Lung (tissue), 11 donors: ENCODE measurements at regions not wholly inside any gene's neighbourhood (a gene's known extent, or its start where the extent isn't known, plus 50 kb on each side); places are given as distances from the start of the nearest gene placed in this dataset.

ENCODE experiments used
- ATAC-seq: fragments of 200-7000 bp; cut with Tn5 transposase; one replicate; pipeline ENCODE4 v1.9.1; 2020; ENCODE audit warnings: moderate number of reproducible peaks; ENCODE audit not compliant: insufficient read depth, low FRiP score
- DNase-seq, 3 donors: peaks; one replicate each; pipeline ENCODE4 v3.0.0-alpha.2; 2013 to 2017
- H3K27ac ChIP-seq, 2 donors: one replicate each; pipeline ENCODE4 v1.5.1; 2013; ENCODE audit warnings: mild to moderate bottlenecking in 2 of 2, moderate library complexity in 2 of 2, control low read depth in 1 of 2, inconsistent platforms in 1 of 2, low read depth in 1 of 2, low read length in 1 of 2
- H3K27me3 ChIP-seq, 3 donors: one replicate each; pipeline ENCODE4 v1.5.1; 2013; ENCODE audit warnings: low read length in 2 of 3; ENCODE audit not compliant: control insufficient read depth in 3 of 3, insufficient read depth in 3 of 3
- H3K36me3 ChIP-seq, 4 donors: one replicate each; pipeline ENCODE4 v1.5.1; 2013; ENCODE audit warnings: low read length in 4 of 4, mild to moderate bottlenecking in 1 of 4, moderate library complexity in 1 of 4; ENCODE audit not compliant: control insufficient read depth in 4 of 4, insufficient read depth in 4 of 4
- H3K4me1 ChIP-seq, 5 donors: one replicate each; pipeline ENCODE4 v1.5.1; 2013; ENCODE audit warnings: low read length in 5 of 5, mild to moderate bottlenecking in 2 of 5, moderate library complexity in 1 of 5; ENCODE audit not compliant: control insufficient read depth in 5 of 5, insufficient read depth in 5 of 5
- H3K4me3 ChIP-seq: one replicate; pipeline ENCODE4 v1.5.1; 2013; ENCODE audit warnings: mild to moderate bottlenecking, control low read depth, moderate library complexity
- H3K9ac ChIP-seq, 2 donors: one replicate each; pipeline ENCODE4 v1.5.1; 2013; ENCODE audit warnings: low read length in 2 of 2, control low read depth in 1 of 2; ENCODE audit not compliant: insufficient read depth in 1 of 2
- H3K9me3 ChIP-seq, 4 donors: one replicate each; pipeline ENCODE4 v1.5.1; 2013; ENCODE audit warnings: low read length in 3 of 4, mild to moderate bottlenecking in 1 of 4, moderate library complexity in 1 of 4; ENCODE audit not compliant: control insufficient read depth in 4 of 4, insufficient read depth in 3 of 4
- WGBS, 2 donors: extraction: QIAGEN DNeasy Blood & Tissue Kit; methylation state at CpG; one replicate each; pipeline ENCODE4 v1.1.7; 2013; 5-methylcytosine and 5-hydroxymethylcytosine counted together
- TF ChIP-seq, protein P1 (sequence below): IDR thresholded peaks from 2 replicates; pipeline ENCODE4 v1.5.1; 2012; ENCODE audit warnings: mild to moderate bottlenecking; ENCODE audit errors: control extremely low read depth, extremely low read depth
- donor health status: control.
- donor health status: control.
- donor health status: Bipolar disorder and iron deficiency.
- donor health status: healthy.
- donor health status: DM: yes; HTN: yes; CAD: no.

DNA sequence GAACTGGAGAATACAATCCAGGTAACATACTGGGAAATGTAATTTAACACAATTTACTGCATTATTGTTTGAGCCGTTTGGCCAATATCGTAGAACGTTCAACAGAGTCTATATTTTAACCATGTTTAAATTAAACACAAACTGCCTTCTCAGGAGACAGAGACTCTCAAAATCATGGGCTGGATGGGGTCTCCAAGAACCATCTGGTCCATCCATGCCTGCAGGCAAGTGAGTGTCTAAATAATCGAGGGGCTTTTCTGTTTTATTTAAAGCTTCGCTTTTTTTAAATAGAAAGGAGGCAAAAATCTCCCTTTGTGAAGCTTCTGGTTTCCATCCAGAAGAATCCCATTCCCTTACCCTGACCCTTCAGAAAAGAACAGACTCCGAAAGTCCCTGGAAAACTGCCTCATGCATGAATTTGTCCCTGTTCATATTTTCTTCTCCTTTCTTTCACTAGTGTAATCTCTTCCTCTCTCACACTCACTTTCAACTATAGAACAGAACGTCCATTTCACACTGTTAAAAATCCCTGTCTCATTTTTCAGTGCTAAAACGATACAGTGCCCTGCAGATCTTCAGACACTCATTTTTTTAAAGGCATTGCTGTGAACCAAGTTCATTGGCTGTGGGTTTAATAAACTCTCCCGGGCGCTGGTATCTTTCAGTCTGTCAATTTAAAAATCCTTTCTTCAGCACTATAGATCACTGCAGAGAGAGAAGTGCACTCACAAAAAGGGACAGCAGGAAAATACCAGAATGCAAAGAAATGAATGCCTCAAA is 111.4 kb upstream of the TOM1L1 start:
- 67 to 78% methylated on average over 10 of the region's 10 CpGs for WGBS, 2 donors
- ATAC-seq, result no peak

GRCh38 chr17:54793271-54793670 is 107.4 kb upstream of the TOM1L1 start:
- no peak for ATAC-seq
- Histone ChIP-seq H3K27me3 (no peaks in the 10 kb centered on the region), H3K9me3 (no peaks in the 10 kb centered on the region), H3K4me3 (no peak overlapping the region), H3K4me1 (no peaks in the 10 kb centered on the region), H3K9ac (no peak overlapping the region), H3K36me3 (no peaks in the 10 kb centered on the region), H3K27ac (no peak overlapping the region)
- 82 to 89% methylated on average over 3 of the region's 3 CpGs for WGBS, 2 donors
- no peak for DNase-seq
- TF ChIP-seq, protein P1, sequence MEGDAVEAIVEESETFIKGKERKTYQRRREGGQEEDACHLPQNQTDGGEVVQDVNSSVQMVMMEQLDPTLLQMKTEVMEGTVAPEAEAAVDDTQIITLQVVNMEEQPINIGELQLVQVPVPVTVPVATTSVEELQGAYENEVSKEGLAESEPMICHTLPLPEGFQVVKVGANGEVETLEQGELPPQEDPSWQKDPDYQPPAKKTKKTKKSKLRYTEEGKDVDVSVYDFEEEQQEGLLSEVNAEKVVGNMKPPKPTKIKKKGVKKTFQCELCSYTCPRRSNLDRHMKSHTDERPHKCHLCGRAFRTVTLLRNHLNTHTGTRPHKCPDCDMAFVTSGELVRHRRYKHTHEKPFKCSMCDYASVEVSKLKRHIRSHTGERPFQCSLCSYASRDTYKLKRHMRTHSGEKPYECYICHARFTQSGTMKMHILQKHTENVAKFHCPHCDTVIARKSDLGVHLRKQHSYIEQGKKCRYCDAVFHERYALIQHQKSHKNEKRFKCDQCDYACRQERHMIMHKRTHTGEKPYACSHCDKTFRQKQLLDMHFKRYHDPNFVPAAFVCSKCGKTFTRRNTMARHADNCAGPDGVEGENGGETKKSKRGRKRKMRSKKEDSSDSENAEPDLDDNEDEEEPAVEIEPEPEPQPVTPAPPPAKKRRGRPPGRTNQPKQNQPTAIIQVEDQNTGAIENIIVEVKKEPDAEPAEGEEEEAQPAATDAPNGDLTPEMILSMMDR, result no peak

More for the DNA sequence above, 111.4 kb upstream of the TOM1L1 start:
- Histone ChIP-seq H3K4me3 (no peak overlapping the region), H3K27me3 (no peaks in the 10 kb centered on the region), H3K9ac (no peak overlapping the region), H3K4me1 (no peaks in the 10 kb centered on the region), H3K27ac (no peak overlapping the region), H3K36me3 (no peaks in the 10 kb centered on the region), H3K9me3 (no peaks in the 10 kb centered on the region)
- DNase-seq, result no peak
- TF ChIP-seq, protein P1, result no peak

DNA sequence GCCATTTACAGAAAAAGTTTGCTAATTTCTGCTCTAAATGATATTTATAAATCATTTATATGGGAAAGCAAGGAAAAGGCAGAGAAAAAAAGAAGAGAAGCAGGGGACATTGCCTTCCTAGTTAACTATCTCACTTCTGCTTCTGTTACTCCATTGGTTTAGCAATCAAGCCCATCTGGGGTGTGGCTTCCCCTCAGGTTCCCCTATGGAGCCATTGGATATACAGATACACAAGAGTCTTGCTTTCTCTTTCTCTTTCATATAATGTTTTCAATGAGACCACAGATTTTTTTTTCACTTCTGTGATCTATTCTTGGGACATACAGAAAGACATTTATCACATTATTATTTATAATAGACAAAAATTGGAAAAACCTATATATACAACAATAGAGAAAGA is 105.6 kb upstream of the TOM1L1 start:
- H3K9ac ChIP-seq, result no peak overlapping the region
- no peak for ATAC-seq

More for the DNA sequence above, 105.6 kb upstream of the TOM1L1 start:
- Histone ChIP-seq H3K9me3 (peaks cover 0 to 4% (median 0%) of the 10 kb centered on the region in 4 donors), H3K4me3 (no peak overlapping the region), H3K27ac (no peak overlapping the region), H3K27me3 (no peaks in the 10 kb centered on the region), H3K36me3 (no peaks in the 10 kb centered on the region), H3K4me1 (no peaks in the 10 kb centered on the region)
- TF ChIP-seq, protein P1, result no peak
- DNase-seq, result no peak
